ENCODE measurements at regions not wholly inside any gene's neighbourhood (a gene's known extent, or its start where the extent isn't known, plus 50 kb on each side); places are given as distances from the start of the nearest gene placed in this dataset.
A peak's percentile ranks its signal among the peaks of the same experiment; 100 is the strongest.

GRCh38 chr4:12573716-12574115, 910.4 kb downstream of the RAB28 start:
- Histone ChIP-seq H3K27ac (no peak overlapping the region), H3K4me1 (peaks cover 0 to 5% (median 0%) of the 10 kb centered on the region in 9 donors), H3K9me3 (no peaks in the 10 kb centered on the region), H3K27me3 (no peaks in the 10 kb centered on the region), H3K4me3 (no peak overlapping the region), H3K36me3 (no peaks in the 10 kb centered on the region)
- DNase-seq (no peak), ATAC-seq (no peak)
- intact Hi-C loops (cut with DNase I), result no loop called here
- TF ChIP-seq, protein P1, sequence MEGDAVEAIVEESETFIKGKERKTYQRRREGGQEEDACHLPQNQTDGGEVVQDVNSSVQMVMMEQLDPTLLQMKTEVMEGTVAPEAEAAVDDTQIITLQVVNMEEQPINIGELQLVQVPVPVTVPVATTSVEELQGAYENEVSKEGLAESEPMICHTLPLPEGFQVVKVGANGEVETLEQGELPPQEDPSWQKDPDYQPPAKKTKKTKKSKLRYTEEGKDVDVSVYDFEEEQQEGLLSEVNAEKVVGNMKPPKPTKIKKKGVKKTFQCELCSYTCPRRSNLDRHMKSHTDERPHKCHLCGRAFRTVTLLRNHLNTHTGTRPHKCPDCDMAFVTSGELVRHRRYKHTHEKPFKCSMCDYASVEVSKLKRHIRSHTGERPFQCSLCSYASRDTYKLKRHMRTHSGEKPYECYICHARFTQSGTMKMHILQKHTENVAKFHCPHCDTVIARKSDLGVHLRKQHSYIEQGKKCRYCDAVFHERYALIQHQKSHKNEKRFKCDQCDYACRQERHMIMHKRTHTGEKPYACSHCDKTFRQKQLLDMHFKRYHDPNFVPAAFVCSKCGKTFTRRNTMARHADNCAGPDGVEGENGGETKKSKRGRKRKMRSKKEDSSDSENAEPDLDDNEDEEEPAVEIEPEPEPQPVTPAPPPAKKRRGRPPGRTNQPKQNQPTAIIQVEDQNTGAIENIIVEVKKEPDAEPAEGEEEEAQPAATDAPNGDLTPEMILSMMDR (IDR thresholded peaks at IDR 0.05), result no peak

- Histone ChIP-seq H3K27ac (peak overlapping the region in 5 of 10 donors; percentile 1 to 57 (median 46)), H3K9me3 (no peaks in the 10 kb centered on the region), H3K4me1 (peaks cover 0 to 8% (median 0%) of the 10 kb centered on the region in 9 donors), H3K4me3 (peak overlapping the region in 4 of 10 donors; percentile 5 to 32 (median 22)), H3K36me3 (no peaks in the 10 kb centered on the region), H3K27me3 (no peaks in the 10 kb centered on the region)
- WGBS, 2 donors, result 38 to 41% methylated on average over 3 of the region's 3 CpGs
- DNase-seq, result no peak
- intact Hi-C loops (cut with DNase I), result loop anchor here in 1 of 10 donors (5.0 kb wide), 1 partner anchor 75 kb away; no protein-coding TSS in a partner anchor
- TF ChIP-seq, protein P1 (IDR thresholded peaks at IDR 0.05), result no peak
- ATAC-seq, result peak in 3 of 8 donors; percentile 45 to 85 (median 64)
Observed at GRCh38 chr4:12562476-12563140, 921.5 kb downstream of the RAB28 start.

DNA sequence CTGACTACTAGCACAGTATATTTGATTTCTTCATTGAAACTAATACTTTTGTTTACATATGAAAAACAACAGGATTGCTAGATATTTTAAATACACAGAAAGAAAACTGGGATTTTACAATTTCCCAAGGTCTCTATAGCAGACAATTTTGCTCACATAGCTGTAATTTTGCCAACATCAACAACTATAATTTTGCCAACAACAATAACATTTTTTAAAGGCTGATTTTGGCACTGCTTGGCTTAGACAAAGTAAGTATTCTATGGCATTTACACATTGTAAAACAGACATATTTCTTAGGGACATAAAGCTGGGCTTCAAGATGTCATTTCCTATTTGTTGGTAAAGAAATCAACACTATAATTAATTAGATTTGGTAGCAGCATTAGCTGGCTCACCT, 922.1 kb downstream of the RAB28 start:
- peak overlapping the region in 4 of 10 donors; percentile 45 to 57 (median 51) for H3K27ac ChIP-seq
- peaks cover 0 to 8% (median 0%) of the 10 kb centered on the region in 9 donors for H3K4me1 ChIP-seq
- no peaks in the 10 kb centered on the region for H3K9me3 ChIP-seq
- TF ChIP-seq, protein P1 (IDR thresholded peaks at IDR 0.05), result no peak
- no peak for ATAC-seq
- no peaks in the 10 kb centered on the region for H3K27me3 ChIP-seq
- no peak for DNase-seq
- H3K4me3 ChIP-seq, result peak overlapping the region in 4 of 10 donors; percentile 5 to 32 (median 22)
- intact Hi-C loops (cut with DNase I), result loop anchor here in 1 of 10 donors (5.0 kb wide), 1 partner anchor 75 kb away; no protein-coding TSS in a partner anchor
- no peaks in the 10 kb centered on the region for H3K36me3 ChIP-seq

- Histone ChIP-seq H3K27ac (no peak overlapping the region), H3K4me1 (no peaks in the 10 kb centered on the region), H3K9me3 (peaks cover 0 to 18% (median 0%) of the 10 kb centered on the region in 11 donors), H3K27me3 (no peaks in the 10 kb centered on the region), H3K4me3 (no peak overlapping the region), H3K36me3 (no peaks in the 10 kb centered on the region)
- WGBS, 2 donors, result 67 to 71% methylated on average over 4 of the region's 4 CpGs
- ATAC-seq, result peak in 1 of 8 donors; percentile 80
- DNase-seq, result no peak
- intact Hi-C loops (cut with DNase I), result no loop called here
- TF ChIP-seq, protein P1 (IDR thresholded peaks at IDR 0.05), result no peak
Observed at GRCh38 chr4:12555011-12555410, 929.1 kb downstream of the RAB28 start.
